ENCODE measurements at regions not wholly inside any gene's neighbourhood (a gene's known extent, or its start where the extent isn't known, plus 50 kb on each side); places are given as distances from the start of the nearest gene placed in this dataset.

DNA sequence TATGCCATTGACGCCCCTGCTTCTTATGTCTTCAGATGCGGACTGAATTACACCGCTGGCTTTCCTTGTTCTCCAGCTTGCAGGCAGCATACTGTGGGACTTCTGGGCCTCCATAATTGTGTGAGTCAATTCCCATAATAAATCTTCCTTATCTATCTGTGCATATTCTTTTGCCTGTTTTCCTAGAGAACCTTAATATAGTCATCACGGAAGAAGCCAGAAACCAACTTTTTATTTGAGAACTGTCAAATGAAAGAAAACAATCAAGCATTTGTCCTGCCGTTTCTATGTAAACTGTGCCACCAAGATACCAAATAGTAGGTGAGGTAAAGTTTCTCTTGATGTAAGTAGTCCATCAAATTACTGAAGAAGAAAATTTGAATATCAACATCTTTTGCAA lies 51.8 kb upstream of the B3GALNT1 start:
- DNase-seq = no peak

DNA sequence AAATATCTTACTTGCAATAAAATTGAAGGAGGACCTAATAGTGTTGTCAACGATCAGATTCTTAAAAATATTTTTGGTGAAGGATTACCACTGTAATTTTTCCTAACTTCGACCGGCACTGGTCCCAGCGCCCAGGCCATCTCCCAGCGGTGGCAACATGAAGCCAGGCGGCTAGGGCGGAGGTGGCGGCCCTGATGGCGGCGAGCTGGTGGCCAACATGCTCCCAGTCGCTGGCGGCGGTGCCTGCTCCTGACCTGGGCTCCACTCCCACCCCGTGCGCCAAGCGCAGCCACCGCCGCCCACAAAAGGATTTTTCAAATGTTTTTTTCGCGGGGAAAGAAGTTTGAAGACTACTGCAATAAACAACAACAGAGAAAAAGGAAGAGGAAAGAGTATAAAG lies 56.5 kb upstream of the B3GALNT1 start:
- DNase-seq = no peak

DNA sequence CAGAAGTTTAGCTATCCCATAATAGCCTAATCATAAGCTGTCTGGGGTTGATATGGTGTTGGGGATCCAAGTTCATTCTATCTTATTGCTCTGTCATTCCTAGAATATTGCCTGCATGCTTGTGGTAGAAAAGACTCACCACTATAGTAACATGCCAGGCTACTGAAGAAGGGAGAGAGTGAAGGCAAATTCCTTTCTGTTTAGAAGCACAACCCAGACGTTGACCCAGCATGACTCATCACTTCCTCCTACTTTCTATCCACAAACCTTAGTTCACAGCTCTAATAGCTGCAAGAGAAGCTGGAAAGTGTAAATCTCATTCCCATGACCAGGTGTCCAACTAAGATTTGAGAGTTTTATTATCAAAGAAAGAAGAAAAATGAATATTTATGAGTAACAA lies 57.8 kb upstream of the NMD3 start:
- peak; percentile 90 for DNase-seq

DNA sequence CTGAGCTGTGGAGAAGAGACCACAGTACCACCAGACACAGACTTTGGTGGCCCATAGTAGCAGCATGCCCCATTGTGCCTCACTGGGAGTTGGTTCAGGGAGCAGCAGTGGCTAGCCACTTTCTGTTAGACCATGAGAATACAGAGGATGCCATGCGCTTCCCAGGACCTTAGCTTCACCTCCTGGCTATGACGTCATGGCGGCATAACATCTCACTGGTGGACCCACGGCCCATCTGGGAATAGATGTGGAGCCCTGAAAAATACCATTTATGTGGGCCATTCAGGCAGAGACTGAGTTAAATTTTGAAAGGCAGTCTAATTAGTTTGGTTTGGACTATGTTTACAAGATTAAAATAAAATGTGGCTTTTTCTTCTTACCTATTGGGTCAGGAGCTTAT lies 55.1 kb upstream of the NMD3 start:
- no peak for DNase-seq

DNA sequence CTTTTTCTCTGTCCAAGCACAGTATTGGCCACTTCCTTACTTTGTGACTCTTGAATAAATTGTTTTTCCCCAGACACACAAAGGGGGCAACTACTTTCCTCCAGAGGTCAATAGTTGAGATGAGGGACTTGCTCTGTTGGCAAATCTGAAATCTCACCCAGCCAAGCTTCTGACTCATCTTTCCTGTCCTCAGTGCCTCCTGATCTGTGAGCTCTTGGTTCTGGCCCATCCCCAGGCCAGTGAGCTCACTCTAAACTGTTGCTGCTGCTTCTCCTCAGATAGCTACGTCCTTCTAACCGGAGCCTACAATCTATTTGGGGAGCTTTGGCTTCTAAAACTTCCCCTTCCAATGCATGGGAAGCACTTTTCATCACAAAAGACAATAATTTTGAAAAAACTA lies 50.0 kb upstream of the NMD3 start:
- peak; percentile 65 for DNase-seq
